Left forelimb (tissue), 1 donor: ENCODE measurements at regions not wholly inside any gene's neighbourhood (a gene's known extent, or its start where the extent isn't known, plus 50 kb on each side); places are given as distances from the start of the nearest gene placed in this dataset.

Experiments
- DNase-seq: peaks from one replicate; pipeline ENCODE4 v3.0.0-alpha.2; 2018; ENCODE audit warnings: low spot score

DNA sequence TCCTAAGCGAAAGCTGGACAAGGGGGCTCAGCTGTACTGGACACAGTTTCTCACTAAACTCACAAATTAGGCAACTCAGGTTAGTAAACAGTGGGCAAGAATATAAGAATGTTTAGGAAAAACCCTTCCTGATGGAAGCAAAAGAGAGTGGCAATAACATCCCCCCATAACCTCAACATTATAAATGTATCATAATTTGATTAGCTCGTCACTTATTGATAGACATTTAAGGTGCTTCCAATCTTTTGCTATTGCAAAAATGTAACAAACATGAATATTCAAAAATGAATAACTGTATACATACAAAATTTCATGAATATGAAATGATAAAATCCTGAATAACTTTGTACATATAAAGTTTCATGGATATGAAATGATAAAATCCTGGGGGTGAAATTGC is 415.7 kb downstream of the EPM2A start:
- no peak for DNase-seq

DNA sequence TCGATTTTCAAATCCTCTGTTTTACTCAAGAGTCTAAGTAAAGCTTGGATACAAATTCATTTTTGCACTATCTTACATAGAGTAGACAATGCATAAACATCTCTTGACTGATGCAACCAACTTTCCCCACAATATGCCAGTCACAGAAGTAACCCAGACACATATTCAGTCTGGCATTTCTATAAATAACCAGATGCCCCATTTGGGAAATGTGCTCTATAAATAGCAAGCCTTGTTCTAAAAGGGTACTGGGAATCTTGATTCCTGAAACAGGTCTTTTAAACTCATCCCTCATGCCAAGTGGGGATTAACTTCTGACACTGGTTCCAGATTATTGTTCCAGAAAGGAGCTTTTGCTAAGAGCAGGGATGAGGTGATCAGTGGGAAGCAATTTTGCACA is 411.7 kb downstream of the EPM2A start:
- no peak for DNase-seq

DNA sequence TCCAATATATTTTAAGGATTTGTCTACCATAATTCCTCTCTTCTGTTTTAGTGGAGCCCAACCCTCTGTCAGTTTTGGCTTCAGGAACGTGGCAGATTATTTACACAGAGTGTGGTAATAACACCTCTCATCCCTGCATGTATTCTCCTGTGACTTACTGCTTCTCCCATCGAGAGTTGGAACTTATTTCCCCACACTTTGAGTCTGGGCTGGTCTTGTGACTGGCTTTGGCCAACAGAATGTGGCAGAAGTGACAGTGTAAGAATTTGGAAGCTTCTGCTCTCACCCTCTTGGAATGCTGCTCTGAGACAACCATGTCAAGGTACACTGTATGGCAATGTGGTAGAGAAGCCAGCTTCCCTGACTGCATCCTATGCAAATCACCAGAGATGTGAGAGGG is 407.7 kb downstream of the EPM2A start:
- no peak for DNase-seq

DNA sequence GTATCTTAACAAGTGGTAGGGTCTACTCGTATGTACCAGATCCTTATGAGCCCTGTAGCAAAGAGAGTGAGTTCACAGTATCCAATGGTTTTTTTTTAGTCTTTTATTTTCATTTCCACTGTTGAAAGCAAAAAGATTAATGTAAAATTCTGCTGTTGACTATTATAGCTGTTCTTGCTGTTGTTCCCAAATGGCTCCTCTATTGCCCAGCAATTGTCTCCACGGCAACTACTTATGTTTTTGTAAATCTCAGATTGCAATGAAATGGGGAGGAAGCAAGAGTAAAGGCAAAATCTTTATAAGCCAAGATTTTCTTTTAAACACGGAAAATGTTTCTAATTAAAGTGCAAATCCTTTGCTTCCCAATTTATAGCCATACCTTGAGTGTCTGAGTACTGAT is 406.1 kb downstream of the EPM2A start:
- DNase-seq = no peak

DNA sequence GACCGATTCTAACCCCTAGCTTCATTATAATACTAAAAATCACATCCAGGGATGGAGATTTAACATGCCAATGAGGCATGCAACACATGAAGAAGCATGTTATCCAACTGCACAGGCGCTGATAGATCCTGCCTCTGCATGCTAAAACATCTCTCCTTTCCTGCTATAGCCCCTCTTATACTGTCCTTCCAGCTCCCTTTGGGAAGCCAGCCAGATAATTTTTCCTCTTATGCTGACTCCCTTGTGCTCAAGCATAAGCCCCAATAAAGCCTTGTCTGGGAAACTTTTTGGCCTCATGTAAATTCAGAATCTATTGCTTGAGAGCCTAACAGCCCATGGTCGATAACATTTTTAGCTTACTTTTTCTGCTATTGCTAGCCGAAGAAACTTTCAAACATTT is 404.3 kb downstream of the EPM2A start:
- no peak for DNase-seq

DNA sequence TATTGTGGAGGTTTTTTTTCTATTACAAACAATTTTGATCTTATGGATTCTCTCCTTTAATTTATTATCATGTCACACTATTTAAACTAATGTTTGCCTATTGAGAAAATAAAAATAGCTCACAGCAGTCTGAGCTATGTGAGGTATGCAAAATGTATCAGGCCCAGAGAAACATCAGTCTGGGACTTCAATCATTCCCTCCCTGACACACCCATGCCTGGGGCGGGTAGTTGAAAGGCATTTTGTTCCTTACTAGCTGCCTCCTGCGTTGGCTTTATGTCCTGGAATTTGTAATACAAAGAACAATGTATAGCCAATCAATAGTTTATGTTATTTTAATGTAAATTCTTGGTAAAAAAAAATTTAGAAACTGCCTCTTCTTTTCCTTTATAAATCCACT is 403.3 kb downstream of the EPM2A start:
- no peak for DNase-seq

DNA sequence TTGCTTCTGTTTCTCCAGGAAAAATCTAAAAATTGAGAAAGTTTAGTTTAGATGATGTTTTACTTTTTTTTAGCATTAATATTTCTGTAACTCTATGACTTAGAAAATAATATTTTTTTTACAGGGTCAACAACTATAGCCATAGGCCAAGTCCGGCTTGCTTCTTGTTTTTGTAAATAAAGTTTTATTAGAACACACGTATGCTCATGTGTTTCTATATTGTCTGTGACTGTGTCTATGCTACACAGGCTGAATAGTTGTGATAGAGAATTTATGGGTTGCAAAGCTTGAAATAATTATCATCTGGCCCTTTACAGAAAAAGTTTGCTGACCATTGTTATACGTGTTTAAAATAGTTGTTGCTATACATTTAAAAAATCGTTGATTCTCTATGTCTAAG is 399.2 kb downstream of the EPM2A start:
- no peak for DNase-seq

DNA sequence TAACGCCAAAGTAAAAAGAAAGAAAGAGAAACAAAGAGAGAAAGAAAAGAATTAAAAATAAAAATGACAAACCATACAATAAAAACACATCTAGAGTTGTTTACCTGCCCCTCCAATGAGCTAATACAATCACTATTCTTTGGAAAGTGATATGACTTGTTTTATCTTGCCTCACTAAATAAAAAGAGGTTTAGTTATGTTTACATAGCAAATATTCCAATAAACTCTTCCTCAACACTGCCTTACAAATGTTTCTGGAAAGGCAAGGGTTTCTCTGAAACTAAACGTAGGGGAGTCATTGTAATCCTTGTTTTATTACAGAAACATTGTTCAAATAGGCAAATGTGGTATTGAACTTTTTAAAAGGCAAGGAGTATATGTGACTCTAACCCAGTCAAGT is 396.2 kb downstream of the EPM2A start:
- DNase-seq = no peak

DNA sequence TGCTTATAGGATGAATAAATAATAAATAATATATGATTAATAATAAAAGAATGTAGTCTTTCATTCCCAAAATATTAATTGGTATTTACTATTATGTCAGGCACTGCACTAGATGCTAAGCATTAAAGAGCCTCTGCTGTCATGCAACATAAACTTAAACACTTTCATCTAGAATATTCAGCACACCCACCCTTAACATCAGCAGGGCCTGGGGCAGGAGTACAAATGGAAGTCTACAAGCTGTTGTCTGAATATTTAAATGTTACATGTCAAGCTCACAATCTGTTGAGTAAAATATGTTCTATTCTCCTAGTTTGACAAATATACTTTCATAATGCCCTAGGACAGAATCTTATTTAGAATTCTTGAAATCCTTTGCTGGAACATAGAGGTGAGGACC is 395.1 kb downstream of the EPM2A start:
- DNase-seq = no peak

DNA sequence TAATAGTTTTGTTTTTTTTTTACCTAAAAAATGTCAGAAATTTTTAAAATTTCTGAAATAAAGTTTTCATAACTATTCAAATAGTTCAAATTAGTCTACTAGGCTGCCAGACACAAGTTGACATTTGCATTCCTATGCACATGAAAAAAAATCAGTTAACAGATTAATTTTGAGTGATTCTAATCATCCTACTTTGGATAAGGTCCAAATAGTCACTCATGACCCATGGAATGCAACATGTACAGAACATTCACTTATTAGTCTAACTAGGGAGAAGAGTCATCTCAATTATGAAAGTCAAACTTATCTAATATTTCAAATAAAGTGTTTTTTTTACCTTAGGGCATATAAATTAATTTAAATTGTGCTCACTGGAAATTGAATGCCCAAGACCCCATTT is 390.2 kb downstream of the EPM2A start:
- no peak for DNase-seq

DNA sequence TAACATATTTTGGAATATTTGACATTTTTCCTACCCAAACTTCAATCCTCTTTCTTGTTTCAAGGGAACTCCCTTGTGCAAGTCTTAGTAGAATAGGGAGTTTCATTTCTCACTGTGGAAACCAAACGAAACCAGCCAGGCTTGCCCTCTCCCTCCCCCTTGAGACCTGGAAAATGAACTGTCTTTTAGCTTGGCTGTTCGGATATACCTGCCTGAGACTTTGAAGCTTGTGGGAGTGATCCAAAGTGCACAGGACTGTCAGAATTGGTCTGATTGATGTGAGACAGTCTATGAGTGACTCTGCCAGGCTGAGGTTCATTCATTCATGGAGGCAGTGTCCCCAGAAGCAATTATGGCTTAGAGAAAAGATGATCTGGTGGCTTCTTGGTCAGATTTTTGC is 388.1 kb downstream of the EPM2A start:
- no peak for DNase-seq

DNA sequence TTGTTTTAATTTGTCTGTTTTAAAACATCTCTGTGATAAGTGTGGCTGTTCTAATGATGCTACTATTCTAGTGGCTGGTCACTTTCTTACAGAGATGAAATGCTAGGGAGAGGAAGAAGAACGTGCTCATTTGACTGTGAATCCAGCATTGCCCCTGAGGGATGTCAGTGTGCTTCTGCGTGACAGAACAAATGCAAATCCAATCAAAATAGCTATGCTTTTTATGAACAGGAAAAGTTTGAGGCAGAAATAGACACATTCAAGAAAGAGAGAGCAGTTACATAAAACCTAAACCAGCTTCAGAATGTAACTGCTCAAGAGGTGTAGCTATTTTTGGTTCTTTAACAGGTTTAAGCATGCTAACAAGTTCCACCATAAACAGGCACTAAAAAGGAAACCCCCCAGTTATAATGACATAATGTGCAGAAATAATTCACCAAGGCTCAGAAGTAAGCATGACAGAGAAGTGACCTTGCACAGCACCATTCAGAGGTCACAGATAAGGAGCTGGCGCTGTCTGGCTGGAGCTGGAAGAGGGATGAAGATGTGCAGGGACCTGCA is 385.3 kb downstream of the EPM2A start:
- no peak for DNase-seq

DNA sequence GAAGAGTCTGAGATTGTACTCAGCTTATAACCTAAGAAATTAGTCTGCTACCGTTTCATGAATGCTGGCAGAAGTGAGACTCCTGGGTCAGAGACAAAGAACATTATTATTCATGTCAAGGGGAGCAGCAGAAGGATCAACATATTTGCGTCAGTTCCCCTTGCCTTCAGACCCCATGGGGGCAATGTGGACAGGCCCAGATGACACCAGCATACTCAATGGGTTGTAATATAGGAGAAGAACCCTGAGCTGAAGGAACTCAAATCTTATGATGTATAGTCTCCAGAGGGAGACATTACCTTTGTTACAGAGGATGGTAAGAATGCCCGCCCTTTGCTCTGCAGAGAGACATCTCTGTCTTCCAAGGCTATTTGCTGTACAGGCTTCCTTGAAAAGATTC is 384.4 kb downstream of the EPM2A start:
- DNase-seq = no peak

DNA sequence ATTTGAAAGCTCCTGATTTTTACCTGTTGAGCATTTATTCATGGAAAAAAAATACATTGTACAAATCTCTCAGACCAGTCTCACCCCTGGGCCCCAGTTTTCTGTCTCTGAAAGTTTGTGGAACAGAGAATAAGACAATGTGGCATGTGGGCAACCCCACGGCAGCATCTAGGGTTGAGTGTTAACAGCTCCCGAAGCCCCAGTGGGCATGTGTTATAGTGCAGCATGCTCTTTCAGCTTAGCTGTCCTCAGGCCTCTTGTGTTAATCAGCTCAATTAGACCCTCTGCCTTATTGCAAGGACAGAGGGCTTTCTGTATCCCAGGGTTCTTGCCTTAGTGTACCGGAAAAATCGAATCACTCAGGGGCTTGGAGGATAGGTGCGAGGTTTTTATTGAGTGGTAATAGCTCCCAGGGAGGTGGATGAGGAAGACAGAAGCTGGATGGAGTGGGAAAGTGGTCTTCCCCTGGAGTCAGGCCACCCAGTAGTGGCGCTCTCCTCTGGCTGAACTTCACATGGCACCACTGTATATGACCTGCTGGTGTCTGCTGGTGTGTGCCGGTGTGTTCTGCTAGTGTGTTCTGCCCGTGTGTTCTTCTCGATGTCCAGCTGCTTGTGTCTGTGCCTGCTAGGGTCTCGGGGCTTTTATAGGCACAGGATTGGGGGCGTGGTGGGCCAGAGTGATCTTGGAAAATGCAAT is 382.8 kb downstream of the EPM2A start:
- no peak for DNase-seq

DNA sequence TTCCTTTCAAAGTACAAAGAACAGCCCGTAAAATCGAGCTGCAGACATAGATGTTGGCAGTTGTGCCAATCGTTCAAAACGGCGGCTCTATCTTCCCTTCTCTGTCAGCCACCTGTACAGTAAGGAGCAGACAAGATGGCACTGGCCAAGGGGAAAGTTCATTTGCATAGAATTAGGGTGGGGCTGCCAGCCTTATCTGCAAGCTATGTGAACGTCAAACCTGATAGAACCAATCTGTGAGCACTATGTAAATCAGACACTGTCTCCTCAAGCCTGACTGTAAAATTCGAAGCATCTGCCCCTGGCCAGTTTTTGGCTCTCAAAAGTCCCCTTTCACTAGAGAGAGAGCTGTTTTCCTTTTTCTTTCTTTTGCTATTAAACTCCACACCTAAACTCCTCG is 374.5 kb downstream of the EPM2A start:
- no peak for DNase-seq

DNA sequence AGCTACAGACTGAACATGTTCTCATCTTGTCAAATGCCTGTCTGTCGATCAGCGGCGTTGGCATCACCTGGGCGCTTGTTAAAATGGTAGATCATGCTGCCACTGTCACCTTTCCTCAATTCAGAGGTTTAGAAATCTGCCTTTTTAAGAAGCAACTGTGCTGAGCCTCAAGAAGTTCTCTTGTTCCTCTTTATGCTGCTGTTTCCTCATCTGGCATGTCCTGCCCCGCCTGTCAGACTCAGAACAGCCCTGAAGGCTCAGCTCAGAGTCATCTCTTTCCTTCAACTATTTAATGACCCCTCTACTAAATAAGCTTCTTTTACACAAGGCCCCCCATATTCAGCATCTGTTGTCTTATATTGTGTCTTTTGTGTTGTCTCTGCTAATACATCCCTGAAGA is 368.2 kb downstream of the EPM2A start:
- no peak for DNase-seq

DNA sequence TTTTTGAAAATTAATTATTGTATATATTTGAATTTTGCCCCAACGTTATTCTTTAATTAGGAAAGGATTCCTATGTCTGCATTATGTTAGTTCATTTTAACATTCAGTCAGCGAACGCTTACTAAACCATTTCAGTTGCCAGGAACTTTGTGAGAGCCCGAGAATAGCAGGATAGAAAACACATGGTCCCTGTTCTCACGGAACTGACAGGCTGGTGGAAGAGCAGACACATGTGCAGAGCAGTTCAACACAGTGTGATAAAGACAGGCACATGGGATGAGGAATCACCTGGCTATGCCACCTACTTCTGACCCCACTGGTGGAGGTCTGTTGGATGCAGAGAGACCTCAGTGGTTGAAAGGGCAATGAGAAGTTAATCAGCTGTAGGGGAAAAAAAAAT is 367.2 kb downstream of the EPM2A start:
- no peak for DNase-seq

DNA sequence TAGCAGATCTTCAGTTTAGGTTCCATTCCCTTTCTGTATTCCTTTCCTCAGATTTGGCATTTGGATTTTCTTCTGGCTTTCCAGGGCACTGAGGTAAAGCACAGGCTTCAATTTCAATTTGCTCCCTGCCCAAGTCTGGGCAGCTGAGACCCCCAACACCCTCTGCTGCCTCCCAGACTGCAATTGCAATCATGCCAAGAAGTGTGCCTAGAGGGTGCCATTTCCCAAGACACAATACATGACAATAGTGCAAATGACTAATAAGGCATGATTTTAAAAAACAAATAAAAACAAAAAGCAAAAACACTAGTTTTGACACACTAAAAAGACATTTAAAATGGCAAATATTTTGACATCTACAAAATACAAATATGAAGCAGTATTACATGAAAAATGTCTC is 364.8 kb downstream of the EPM2A start:
- no peak for DNase-seq

DNA sequence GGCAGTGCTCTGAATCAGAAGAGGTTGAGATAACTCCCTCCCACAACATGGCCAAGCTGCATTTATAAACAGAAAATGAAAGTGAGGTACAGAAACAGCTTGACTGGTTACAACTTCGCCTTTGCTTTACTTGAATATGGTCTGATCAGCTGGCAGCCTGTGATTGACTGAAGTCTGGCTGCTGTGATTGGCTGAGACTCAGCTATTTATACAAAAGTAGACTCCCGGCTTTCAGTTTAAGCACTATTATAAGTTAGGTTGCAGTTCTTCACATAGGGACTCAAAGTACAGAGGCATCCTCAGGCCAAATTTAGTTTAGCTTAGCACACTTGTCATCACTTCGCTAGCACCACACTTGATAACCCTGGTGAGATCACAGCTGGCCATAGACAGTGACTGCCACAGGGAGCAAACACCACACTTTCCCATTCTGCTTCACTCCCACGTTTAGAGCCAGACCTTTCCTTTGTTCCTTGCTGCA is 362.6 kb downstream of the EPM2A start:
- no peak for DNase-seq

DNA sequence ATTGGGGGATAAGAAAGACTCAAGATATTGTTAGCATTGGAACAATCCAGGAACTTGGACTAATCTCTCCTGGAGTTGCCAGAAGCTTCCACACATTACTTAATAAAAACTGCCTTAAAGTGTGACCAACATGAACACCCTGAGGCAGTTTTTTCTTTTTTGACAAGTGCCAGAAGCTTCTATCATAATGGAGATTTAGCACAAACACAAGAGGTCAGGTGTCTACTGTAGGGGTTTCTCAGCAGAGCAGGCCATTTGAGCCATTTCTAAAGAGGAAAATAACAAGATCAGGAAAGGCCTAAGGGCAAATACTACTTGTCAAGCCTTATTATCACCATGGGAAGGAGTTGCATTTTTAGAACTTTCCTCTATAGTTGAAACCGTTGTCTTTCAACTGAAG is 361.5 kb downstream of the EPM2A start:
- DNase-seq = no peak

DNA sequence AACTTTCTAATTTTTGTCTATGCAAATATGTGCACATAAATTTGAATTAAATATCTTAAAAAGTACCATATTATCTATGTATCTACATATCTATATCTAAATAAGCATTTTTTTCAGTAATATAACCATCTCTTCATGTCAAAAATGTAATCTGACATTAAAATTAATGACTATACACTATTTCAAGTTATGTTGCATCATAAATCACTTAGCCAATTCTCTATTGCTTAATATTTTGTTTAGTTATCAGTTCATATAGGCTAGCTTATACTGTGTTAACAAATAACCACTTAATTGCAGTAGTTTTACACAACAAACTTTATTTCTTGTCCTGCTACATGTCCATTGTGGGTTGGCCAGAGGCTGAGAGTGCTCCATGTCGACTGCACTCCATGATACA is 360.8 kb downstream of the EPM2A start:
- DNase-seq = no peak

DNA sequence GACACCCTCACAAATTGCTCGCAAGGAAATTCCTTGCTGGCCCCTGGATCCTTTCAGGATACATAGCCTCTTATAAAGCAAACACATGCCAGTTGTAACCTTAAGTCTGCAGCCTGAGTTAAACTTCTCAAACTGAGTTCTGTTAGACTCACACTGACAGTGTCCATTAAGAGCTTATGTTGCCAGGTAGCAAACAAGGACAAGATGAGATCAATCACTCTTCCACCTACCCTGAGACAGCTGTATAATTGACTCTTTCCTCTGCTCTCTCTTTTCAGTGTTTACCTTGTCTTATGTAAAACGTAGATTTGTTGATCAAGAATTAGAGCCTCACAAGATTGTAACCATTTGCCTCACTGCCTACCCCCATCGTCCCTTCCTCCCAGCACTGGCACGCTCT is 359.8 kb downstream of the EPM2A start:
- DNase-seq = no peak

DNA sequence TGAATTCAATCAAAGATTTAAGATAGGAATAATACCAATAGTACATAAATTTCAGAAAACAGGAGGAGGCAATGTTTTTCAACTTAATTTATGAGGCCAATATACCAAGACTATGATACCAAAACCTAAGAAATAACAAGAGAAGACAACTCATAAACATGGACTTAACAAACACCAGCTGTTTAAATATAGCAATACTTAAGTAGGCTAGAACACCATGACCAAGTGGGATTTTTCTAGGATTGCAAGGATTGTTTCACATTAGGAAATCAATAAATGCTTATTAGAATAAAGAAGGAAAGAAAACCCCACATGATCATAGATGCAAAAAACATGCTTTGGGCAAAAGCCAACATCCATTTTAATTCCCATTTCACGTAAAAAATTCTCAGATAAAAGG is 355.1 kb downstream of the EPM2A start:
- DNase-seq = no peak

DNA sequence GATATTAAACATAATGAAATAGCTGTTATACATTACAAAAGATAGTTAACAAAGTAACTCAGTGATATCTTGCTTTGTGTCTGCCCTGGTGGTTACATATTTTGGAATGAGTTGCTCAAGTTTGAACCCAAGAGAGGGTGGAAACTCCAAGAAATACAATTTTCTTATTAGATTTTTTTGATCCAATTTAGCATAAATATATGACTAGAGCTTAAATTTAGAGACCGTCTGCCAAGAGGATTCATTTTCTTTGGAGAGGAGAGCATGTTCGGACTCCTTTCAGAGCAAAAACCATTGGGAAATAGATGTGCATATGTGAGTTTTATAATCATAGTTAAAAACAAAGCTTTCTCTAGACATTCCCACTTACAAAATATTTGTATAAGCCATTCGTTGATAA is 353.4 kb downstream of the EPM2A start:
- DNase-seq = no peak
